ENCODE measurements at regions not wholly inside any gene's neighbourhood (a gene's known extent, or its start where the extent isn't known, plus 50 kb on each side); places are given as distances from the start of the nearest gene placed in this dataset.
"Not testable (repeated sequence)": the region's sequence is repeated elsewhere in the genome, so short reads cannot be mapped to it uniquely, and the experiment has no call there.

DNA sequence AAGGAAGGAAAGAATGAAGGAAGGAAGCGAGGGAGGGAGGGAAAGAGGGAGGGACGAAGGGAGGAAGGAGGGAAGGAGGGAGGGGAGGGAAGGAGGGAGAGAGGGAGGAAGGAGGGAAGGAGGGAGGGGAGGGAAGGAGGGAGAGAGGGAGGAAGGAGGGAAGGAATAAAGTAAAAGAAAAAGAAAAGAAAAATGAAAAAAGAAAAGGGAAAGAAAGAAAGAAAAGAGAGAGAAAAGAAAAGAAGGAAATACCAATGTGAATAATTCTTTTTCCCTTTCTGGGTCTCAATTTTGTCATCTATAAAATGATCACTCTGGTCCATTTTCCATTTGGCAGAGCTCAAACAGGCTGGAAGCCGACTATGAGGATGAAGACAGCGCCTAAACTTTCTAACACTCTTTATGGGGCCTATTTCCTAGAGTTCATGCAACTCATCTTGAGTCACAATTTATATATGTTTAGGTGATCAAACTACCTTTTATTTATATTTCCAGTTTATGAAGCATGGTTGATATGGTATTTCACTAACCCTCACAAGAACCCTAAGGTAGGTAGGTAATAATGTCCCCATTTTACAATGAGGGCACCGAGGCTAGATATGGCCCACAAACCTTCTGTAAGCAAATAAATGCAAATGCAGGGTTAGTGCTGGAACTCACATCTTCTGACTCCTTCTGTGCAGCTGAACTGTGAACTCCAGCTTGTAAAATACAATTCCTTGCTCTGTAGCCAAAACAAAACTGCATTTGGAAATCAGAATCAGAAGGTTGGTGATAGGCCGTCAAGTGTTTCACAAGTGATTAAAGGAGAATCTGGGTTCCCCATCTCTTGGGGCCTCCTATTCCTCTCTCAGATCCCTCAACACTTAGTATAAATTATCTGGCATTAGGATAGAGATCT is 434.3 kb downstream of the ETS1 start:
- no peak for DNase-seq

DNA sequence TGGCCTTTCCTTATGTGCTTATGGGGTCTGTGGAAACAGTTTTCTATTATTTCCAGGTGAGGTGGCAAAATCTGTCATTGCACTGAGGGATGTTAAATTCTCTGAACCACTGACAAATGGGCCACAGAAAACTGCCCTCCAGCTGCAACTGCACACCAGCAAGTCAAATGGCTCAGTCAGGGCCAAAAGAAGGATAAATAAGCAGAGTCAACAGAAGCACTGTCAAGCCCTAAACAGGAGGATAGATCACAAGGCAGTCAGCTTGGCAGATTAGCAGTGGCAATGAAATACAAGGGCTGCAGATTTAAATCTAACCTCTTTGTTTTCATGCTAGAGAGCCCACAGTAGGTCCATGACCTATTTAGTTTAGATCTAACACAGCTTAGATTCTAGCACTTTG is 435.6 kb downstream of the ETS1 start:
- DNase-seq = no peak

DNA sequence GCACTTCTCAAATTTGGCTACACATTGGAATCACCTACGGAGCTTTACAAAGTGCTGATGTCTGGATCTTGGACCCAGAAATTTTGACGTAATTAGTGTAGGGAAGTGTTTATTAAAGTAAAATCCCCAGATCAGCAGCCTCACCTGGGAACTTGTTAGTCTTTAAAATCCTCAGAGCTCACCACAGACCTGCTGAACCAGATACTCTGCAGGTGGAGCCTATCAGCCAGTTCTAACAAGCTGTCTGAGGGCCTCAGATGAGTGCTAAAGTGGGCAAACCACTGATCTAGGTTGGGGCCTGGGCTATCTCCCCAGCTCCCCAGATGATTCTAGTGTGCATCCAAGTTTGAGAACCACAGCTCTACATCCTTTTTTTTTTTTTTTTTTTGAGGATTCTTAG is 436.0 kb downstream of the ETS1 start:
- no peak for DNase-seq

DNA sequence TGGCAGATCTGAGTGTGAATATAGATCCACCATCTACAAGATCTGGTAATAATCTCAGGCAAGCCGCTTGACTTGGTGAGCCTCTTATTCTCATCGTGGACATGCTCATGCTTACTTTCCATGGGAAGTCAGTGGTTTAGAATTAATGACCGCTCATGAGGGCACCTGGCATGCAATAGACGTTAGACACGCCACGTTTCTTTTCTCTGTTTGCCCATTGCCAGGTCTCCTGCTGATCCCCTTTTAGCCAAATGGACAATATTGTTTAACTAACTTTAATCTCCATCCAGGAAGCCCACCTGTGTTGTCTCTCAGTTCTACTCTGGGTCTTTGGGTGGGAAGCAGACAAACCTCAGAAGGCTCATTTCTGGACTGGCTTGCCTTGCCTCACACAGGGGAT is 439.1 kb downstream of the ETS1 start:
- no peak for DNase-seq

DNA sequence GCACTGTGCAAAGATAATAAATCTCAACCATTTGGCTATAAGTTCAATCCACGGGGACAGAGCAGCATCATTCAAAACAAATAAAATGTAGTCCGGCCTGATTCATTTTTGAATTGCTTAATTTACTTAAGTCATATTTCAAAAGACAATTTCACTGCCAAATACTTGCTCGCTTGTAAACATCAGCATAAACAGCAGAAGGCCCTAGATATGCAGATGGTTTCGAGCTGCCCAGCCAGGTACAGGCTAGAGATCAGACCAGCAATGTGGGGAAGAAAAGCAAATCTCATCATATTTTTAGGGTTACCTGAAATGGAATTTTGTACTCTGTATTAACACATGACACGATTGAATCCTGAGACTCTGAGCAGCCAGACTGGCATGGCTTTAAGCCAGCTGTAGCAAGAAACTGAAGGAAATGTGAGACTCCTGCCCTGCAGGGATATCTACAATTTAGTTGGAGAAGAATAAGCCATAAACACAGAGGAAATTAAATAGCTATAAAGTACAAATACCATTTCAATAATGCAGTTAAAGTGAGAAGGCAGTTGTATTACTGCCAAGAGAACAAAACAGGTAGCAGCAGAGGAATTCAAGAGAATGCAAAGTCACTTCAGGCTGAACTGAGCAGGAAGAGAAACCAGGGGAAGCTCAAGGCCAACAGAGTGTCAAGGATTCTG is 440.3 kb downstream of the ETS1 start:
- no peak for DNase-seq

DNA sequence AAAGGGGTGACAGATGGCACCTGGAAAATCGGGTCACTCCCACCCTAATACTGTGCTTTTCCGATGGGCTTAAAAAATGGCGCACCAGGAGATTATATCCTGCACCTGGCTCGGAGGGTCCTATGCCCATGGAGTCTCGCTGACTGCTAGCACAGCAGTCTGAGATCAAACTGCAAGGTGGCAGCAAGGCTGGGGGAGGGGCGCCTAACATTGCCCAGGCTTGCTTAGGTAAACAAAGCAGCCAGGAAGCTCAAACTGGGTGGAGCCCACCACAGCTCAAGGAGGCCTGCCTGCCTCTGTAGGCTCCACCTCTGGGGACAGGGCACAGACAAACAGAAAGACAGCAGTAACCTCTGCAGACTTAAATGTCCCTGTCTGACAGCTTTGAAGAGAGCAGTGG is 447.1 kb downstream of the ETS1 start:
- not testable (repeated sequence) for DNase-seq

DNA sequence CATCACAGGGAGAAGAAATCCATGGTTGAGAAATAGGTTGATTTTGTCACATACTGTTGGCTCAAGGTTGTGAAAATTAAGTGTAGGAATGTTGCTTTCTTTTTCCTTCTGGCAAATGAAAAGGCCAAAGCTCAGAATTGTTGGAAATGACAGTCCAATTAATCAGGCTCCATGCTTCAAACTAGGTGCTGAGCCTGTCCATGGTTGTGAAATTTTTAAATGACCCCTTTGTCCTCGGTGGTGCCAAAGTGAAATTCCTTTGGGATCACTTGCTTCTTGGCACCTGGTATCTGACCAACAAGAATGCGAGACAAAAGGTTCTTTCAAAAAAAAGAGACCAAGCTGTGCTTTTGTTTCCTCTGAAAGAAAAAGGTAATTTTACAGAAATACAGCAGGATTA is 451.9 kb downstream of the ETS1 start:
- no peak for DNase-seq

DNA sequence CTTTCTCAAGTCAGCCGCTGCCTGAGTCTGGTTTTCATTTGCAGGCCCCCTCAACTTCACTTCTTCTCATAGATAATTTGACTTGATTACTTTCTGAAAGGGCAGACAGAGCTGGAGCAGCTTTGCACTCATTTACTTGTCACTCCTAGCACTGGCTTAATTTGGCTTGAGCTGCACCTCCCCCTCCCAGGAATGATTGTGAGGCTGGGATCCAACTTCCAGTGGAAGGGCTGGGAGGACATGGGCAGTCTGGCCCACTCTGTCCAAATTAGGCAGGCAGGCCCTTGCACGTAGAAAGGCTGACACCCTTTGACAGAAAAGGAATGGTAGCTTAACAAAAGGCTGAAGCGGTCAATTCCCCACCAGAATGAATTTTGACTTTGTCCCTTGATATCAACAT is 453.9 kb downstream of the ETS1 start:
- no peak for DNase-seq

DNA sequence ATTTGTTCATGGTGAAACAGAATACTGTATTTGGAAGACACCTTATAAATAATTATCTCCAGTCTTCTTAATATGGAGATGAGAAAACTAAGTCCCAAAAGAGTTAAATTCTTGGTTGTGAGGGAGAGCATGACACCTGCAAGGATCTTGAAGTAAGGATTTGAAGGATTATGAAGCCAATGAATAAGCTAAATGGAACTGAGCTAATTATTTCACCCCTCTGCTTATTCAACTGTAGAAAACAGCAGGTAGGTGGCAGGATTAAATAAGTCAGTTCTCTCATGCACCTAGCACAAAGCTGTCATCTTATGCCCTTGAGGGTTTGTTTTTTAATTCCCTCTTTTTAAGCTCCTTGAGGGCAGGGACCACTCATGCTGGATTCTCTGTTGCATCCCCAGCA is 457.3 kb downstream of the ETS1 start:
- no peak for DNase-seq

DNA sequence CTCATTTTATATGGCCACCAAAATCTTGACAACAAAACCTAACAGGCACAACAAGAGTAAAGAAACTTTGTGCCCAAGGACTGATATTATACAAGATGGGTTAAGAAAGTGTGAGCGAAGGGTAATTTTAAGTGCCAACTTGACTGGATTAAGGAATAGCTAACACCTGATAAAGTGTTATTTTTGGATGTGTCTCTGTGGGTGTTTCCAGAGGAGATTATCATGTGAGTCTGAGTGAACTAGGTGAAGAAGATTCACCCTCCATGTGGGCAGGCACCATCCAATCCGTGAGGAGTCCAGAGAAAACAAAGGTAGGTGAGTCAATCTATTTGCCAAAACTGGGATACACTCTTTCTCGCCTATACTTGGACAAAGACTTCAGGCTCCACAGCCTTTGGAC is 461.6 kb downstream of the ETS1 start:
- DNase-seq = no peak

DNA sequence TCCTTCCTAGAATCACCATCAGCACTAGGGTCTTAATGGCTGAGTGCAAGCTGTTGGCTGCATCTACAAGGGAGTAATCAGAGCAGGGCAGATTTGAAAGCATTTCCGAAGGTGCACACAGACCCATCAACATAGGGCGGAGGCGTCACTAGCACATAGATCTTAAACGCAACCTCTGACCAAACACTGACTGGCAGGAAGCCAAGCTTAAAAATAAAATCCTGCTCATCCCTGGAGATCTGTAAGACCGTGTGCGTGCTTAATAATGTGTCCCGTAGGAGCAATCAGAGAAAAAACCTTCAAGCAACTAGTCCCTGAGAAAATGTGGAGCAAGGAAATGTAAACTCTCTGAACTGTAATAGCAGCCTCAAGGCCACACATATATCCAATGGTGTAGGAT is 470.5 kb downstream of the ETS1 start:
- DNase-seq = no peak

DNA sequence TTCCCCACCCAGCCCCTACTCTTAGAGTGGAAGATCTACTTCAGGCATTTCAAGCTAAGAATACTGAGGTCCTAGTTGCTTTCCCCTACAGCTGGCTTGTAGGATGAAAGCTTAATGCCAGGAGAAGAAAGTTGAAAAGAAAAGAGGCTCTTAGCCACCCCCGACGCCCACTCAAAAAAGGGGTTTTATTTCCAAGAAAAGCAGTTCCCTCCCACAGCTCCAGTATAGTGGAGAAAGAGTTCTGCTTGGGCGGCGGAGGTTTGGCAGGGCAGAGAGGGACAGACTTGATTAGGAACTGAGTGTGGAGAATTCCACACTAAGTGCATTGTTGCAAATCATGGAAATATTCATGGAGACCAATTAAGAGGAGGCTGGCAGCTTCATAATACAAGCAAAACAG is 470.9 kb downstream of the ETS1 start:
- DNase-seq = no peak

DNA sequence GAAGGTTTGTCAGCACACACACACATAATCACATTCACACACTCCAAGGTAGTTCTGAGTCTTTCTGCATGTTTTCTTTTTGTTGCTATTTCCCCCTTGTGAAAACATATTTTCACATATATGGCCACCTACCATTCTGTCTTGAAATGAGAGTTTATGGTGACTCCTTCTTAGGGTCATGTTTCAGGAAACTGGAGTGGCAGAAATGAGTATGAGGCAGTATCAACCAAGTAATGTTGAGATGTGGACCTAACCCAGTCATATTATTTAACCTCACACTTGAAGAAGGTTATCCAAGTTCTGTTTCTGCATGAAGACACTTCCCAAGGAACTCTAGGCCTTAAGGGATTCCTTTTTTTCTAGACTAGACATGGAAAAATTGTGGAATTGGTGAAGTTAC is 481.4 kb downstream of the ETS1 start:
- DNase-seq = no peak

DNA sequence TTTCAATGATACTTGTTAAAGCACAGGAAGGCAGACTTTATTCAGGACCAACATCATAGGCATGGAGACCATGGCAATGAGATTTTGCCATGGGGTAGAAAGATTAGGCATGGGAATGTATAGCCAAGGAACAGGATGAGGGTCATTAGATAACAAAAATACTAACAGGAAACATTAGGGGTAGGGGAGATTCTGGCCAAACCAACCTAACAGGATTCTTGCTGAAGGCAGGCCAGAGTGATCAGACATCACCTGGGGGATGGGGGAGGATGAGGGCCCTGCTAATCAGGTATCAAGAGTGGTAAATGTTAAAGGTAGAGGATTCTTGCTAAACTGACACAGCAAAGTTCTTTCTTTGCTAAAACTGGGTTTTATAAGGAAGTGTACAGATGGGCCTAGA is 481.8 kb downstream of the ETS1 start:
- no peak for DNase-seq

DNA sequence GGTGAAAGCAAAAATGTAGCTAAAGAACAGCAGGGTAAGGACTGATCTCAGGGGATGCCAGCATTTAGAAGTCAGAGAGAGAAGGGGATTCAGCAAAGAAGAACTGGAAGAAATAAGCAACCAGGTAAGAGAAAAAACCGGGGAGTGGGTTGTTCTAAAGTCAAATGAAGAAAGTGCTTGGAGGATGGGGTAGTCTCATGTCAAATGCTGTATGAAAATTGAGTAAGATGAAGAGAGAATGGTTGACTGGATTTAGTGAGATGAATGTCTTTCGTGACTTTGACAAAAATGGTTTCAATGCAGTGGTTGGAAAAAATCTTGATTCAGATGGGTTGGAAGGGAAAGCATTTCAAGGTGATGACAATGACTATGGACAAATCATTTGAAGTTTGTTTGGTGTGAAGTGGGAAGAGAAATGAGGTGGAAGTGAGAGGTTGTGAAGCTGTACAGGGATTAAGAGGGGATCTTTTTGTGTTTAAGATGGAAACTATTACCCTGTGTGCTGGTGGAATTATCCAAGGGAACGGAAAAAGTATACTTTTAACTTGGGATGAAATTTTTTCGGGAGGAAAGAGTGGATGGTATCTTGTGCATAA is 484.0 kb downstream of the ETS1 start:
- no peak for DNase-seq

DNA sequence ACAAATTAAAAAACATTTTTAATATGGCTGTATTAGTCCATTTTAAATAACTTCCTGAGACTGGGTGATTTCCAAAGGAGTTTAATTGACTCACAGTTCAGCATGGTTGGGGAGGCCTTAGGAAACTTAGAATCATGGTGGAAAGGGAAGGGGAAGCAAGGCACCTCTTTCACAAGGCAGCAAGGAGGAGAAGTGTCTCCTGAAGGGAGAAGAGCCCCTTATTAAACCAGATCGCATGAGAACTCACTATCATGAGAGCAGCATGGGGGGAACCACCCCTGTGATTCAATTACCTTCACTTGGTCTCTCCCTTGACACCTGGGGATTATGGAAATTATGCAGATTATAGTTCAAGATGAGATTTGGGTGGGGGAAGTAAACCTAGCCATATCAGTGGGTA is 488.6 kb downstream of the ETS1 start:
- DNase-seq = no peak

DNA sequence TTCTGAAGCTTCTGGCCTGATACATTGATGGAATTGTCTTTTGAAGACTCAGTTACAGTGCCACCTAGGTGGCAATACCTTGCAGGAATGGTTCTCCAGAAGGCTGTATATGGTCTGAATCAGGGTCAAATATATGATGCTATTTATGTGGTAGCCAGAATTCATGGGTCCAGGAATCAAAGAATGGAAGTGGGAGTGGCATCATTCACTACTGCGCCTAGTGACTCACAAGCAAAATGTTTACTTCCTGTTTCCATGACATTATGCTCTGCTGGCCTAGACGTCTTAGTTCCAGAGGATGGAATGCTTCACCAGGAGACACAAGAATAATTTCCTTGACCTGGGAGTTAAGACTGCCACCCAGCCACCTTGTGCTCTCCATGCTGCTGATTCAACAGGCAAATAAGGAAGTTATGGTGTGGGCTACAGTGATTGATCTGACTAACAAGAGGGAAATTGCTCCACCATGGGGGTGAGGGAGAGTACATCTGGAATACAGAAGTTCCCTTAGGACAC is 491.8 kb downstream of the ETS1 start:
- no peak for DNase-seq

DNA sequence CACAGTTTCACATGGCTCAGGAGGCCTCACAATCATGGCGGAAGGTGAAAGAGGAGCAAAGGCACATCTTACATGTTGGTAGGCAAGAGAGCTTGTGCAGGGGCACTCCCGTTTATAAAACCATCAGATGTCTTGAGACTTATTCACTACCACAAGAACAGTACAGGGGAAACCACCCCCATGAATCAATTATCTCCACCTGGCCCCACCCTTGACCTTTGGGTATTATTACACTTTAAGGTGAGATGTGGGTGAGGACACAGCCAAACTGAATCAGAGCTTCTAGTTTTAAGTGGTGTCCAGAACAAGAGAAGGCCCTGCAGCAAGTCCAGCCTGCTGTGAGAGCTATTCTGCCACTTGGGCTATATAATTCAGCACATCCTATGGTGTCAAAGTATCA is 493.7 kb downstream of the ETS1 start:
- no peak for DNase-seq

DNA sequence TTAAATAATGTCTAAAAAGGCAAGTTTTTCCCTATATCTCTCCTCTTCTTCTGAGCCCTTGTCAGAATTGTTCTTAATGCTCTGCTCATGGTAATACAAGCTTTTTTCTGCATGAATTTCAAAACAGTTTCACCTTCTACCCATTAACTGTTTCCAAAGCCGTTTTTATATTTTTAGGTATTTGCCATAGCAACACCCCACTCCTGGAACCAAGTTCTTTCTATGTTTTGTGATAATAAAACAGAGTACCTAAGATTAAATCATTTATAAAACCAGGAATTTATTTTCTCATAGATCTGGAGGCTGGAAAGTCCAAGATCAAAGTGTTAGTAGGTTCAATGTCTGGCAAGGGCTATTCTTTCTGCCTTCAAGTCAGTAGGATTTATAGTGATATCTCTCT is 497.4 kb downstream of the ETS1 start:
- DNase-seq = no peak

DNA sequence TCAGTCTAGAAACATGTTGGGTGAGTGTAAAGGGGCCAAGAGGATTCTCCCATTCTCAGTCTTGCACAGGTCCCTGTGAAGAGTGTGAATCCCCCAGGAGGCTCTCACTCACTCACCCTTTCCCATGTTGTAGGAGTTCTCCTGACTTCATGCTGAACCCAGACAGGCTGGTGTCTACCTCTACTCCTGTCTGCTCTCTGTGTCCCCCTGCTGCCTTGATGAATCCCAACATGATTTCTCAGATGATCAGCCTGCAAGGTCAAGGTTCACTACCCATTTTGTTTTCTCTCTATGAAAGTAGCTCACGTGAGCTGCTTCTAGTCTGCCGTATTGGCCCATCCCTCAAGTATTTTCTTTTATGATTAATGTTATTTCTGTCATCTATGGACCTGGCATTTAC is 500.6 kb downstream of the ETS1 start:
- DNase-seq = no peak

DNA sequence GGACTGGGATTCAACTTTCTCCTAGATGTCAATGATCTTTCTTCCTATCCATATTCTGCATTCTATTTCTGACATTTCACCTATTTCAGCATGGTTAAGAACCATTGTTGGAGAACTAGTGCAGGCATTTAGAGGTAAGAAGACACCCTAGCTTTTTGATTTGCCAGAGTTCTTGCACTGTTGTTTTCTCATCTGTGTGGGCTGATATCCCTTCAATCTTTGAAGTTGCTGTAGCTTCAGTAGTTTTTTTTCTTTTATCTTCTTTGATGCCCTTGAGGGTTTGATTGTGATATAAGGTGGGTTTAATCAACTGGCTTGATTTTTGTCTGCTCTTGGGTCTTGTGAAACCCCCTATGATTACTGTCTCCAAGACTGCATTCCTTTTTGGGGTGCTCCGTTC is 502.1 kb downstream of the ETS1 start:
- DNase-seq = no peak

DNA sequence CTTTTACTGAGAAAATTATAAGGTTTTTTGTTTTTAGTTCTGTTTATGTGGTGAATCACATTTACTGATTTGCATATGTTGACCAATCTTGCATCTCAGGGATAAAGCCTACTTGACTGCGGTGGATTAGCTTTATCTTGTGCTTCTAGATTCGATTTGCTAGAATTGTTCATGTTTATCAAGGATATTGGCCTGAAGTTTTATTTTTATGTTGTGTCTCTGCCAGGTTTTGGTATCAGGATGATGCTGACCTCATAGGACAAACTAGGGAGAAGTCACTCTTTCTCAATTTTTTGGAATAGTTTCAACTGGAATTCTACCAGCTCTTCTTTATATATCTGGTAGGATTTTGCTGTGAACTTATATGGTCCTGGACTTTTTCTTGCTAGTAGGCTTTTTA is 504.8 kb downstream of the ETS1 start:
- no peak for DNase-seq

DNA sequence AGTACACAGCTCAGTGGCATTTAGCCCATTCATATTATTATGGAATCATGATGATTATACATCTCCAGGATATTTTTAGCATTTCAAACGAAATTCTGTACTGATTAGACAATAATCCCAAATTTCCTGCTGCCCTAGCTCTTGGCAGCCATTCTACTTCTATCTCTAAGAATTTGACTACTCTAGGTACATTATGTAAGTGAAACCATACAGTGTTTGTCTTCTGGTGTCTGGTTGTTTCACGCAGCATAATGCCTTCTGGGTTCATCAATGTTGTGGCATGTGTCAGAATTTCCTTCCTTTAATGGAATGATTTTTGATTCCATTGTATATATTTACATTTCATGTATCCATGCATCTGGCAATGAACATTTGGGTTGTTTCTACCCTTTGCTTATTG is 517.7 kb downstream of the ETS1 start:
- DNase-seq = no peak

DNA sequence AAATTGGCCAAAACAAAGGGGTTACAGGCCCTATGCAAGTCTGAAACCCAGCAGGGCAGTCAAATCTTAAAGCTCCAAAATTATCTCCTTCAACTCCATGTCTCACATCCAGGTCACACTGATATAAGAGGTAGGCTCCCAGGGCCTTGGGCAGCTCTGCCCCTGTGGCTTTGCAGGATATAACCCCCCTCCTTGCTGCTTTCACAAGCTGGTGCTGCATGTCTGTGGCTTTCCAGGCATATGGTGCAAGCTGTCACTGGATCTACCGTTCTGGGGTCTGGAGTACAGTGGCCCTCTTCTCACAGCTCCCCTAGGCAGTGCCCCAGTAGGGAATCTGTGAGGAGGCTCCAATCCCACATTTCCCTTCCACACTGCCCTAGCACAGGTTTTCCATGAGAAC is 519.6 kb downstream of the ETS1 start:
- no peak for DNase-seq
